Mesodermal cell (in vitro differentiated cells): ENCODE measurements at regions not wholly inside any gene's neighbourhood (a gene's known extent, or its start where the extent isn't known, plus 50 kb on each side); places are given as distances from the start of the nearest gene placed in this dataset.

ENCODE experiments used
- H3K27ac ChIP-seq: 2 replicates; pipeline ENCODE4 v1.7.0; 2013; ENCODE audit warnings: mild to moderate bottlenecking, low read depth, low read length, moderate library complexity; ENCODE audit not compliant: severe bottlenecking
- H3K36me3 ChIP-seq: 2 replicates; pipeline ENCODE4 v1.7.1; 2013; ENCODE audit warnings: mild to moderate bottlenecking, low read length, moderate library complexity; ENCODE audit not compliant: control insufficient read depth, insufficient read depth
- H3K4me1 ChIP-seq: one replicate; pipeline ENCODE4 v1.7.1; 2013; ENCODE audit warnings: mild to moderate bottlenecking, low read length; ENCODE audit not compliant: insufficient read depth, control insufficient read depth, poor library complexity, severe bottlenecking
- H3K4me3 ChIP-seq: 2 replicates; pipeline ENCODE4 v1.7.0; 2013; ENCODE audit warnings: low read length, control low read depth, mild to moderate bottlenecking; ENCODE audit not compliant: insufficient read depth, poor library complexity, severe bottlenecking; ENCODE audit errors: extremely low read depth
- H3K9me3 ChIP-seq: 2 replicates; pipeline ENCODE4 v1.7.1; 2013; ENCODE audit warnings: mild to moderate bottlenecking, low read length, moderate library complexity; ENCODE audit not compliant: control insufficient read depth
- WGBS, 2 experiments: methylation state at CpG; one replicate each; pipeline ENCODE4 v1.1.5; 2013; ENCODE audit warnings: missing lambda C conversion rate in 2 of 2; ENCODE audit not compliant: insufficient coverage in 2 of 2; 5-methylcytosine and 5-hydroxymethylcytosine counted together

DNA sequence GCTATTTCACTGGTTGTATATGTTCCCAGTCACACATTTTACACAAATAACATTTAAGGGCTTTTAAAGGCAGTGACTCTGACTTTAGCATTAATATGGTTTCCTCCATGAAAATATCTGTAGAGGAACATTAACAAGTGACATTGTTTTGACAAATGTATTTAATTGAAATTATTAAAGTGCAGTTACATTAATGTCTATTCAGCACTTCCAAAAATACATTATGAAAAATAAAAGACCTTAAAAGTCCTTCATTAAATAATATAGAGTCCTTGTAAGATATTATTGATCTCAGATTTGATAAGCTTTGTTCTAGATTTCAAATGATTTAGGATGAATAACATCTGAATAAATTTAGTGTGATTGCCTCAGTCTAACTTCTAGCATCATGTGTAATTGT is 951.9 kb upstream of the CHORDC1 start:
- H3K27ac ChIP-seq, result no peak overlapping the region

DNA sequence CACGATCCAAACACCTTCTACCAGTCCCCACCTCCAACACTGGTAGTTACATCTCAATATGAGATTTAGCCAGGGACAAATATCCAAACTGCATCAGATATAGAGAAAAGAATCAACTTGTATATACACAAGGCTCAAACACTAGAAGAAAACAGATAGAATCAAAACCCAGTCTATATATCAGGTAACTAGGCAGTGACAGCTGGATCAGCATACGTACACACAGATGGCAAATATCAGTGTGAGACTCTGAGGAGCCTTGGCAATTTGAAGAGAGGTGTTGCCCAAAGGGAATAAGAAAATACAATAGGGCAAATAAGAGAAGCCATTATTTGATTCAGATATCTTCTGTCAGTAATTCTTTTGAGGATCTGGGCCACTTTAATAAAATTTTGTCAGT is 951.3 kb upstream of the CHORDC1 start:
- Histone ChIP-seq H3K4me3 (no peak overlapping the region), H3K36me3 (no peaks in the 10 kb centered on the region), H3K4me1 (no peaks in the 10 kb centered on the region), H3K9me3 (no peaks in the 10 kb centered on the region), H3K27ac (no peak overlapping the region)
- 80 to 83% methylated on average over 1 of the region's 2 CpGs for WGBS, 2 experiments

More for the DNA sequence above, 951.9 kb upstream of the CHORDC1 start:
- Histone ChIP-seq H3K4me3 (no peak overlapping the region), H3K36me3 (no peaks in the 10 kb centered on the region), H3K4me1 (no peaks in the 10 kb centered on the region), H3K9me3 (no peaks in the 10 kb centered on the region)

DNA sequence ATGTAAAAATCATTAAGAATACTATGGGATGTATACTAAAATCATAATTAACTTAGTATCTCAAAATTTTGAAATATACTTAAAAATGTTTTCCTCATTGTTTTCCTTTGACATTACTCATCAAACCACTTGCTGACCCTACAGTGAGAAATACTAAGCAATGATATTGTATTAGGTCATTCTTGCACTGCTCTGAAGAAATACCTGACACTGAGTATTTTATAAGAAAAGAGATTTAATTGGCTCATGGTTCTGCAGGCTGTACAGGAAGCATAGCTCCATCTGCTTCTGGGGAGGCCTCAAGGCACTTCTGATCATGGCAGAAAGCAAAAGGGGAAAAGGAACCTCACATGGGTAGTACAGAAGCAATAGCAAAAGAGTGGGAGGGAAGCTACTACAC is 950.9 kb upstream of the CHORDC1 start:
- Histone ChIP-seq H3K36me3 (no peaks in the 10 kb centered on the region), H3K27ac (no peak overlapping the region), H3K4me1 (no peaks in the 10 kb centered on the region), H3K9me3 (no peaks in the 10 kb centered on the region), H3K4me3 (no peak overlapping the region)

DNA sequence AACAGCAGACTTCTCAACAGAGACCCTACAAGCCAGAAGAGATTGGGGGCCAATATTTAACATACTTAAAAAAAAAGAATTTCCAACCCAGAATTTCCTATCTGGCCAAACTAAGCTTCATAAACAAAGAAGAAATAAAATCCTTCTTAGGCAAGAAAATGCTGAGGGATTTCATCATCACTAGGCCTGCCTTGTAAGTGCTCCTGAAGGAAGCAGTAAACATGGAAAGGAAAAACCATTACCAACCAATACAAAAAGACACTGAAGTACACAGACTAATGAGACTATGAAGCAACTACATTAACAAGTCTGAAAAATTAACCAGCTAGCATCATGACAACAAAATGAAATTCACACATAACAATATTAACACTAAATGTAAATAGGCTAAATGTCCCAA is 947.9 kb upstream of the CHORDC1 start:
- H3K36me3 ChIP-seq, result no peaks in the 10 kb centered on the region
- H3K4me3 ChIP-seq, result no peak overlapping the region
- H3K4me1 ChIP-seq, result no peaks in the 10 kb centered on the region
- H3K9me3 ChIP-seq, result no peaks in the 10 kb centered on the region
- H3K27ac ChIP-seq, result no peak overlapping the region

DNA sequence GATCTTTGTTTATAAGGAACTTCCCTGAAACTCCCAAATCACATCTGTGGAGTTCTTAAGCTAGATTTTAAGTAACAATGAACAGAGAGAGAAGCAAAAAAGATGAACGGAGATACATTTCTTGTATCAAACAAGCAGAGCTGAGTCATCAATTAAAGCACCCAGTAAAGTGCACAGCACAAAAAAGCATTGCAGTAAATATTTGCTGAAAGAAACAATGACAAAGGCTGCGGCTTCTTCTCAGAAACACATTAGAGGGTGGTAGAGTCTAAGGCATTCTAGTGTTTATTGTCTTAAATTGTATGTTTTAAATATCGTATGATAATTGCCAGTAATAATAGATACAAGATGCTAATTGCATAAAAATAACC is 941.6 kb upstream of the CHORDC1 start:
- no peaks in the 10 kb centered on the region for H3K9me3 ChIP-seq
- H3K27ac ChIP-seq, result peak overlapping the region; percentile 48
- WGBS, 2 experiments, result 83 to 100% methylated on average over 1 of the region's 3 CpGs

DNA sequence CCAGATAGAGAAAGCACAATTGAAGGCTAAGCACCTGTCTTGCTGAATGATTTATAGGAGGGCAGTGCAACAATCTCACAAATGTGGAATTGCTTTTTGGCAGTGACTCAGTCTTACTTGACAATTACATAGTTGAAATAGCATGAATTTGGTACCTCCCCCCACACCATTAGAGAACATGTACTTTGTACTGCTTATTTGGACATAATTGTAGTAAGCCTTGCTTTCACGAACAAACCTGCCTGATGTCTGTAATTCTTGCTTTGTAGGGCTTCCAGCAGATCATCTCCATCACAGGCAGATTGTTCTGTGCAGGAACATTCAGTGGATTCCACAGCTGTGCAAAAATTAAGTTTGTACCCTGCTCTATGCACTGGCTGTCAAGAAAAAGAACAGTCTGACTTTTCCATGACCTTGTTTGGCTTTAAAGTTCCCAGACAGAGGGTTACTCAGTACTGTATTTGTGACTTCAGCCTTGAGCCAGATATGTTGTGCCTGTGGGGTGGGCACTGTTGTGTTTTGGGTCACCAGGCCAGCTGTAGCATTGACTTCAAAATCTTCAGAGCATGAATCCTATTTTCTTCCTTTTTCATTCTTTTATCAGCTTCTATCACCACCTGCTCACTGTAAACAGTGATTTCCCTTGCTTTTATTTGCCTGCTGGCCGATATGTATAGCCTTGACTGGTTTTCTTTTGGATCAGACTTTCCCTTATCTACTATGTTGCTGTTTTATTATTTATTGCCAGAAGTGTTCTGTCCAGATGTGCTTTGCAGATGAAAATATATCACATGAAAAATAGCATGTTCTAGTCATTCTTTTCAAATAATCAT is 941.0 kb upstream of the CHORDC1 start:
- 100% methylated on average over 1 of the region's 2 CpGs for WGBS, 2 experiments
- H3K4me1 ChIP-seq, result no peaks in the 10 kb centered on the region

More for the DNA sequence above, 941.6 kb upstream of the CHORDC1 start:
- Histone ChIP-seq H3K4me3 (no peak overlapping the region), H3K4me1 (no peaks in the 10 kb centered on the region), H3K36me3 (no peaks in the 10 kb centered on the region)

DNA sequence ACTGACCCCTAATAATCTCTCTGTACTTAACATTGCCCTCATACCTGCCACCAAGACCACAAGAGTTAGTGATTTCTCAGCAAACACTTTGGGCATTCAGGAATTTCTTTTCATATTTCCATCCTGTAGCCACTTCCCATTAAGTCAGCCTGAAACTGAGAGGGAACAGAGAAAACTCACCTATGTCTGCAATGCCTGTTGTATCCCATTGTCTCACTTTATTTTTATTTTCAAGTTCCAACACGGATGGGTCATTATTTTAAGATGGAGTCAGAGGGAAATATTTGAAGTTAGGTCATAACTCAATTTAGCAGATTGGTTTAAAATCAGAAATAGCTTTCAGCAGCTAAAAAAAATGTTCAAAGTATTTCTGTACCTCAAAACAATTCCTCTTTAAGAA is 937.8 kb upstream of the CHORDC1 start:
- WGBS, 2 experiments, result no CpG with 5 or more reads among the region's 1 CpG
- H3K4me1 ChIP-seq, result no peaks in the 10 kb centered on the region
- no peak overlapping the region for H3K27ac ChIP-seq
- no peaks in the 10 kb centered on the region for H3K36me3 ChIP-seq
- no peak overlapping the region for H3K4me3 ChIP-seq
- H3K9me3 ChIP-seq, result no peaks in the 10 kb centered on the region

More for the DNA sequence above, 941.0 kb upstream of the CHORDC1 start:
- no peaks in the 10 kb centered on the region for H3K36me3 ChIP-seq
- no peaks in the 10 kb centered on the region for H3K9me3 ChIP-seq
- H3K27ac ChIP-seq, result peak overlapping the region; percentile 48
- no peak overlapping the region for H3K4me3 ChIP-seq

DNA sequence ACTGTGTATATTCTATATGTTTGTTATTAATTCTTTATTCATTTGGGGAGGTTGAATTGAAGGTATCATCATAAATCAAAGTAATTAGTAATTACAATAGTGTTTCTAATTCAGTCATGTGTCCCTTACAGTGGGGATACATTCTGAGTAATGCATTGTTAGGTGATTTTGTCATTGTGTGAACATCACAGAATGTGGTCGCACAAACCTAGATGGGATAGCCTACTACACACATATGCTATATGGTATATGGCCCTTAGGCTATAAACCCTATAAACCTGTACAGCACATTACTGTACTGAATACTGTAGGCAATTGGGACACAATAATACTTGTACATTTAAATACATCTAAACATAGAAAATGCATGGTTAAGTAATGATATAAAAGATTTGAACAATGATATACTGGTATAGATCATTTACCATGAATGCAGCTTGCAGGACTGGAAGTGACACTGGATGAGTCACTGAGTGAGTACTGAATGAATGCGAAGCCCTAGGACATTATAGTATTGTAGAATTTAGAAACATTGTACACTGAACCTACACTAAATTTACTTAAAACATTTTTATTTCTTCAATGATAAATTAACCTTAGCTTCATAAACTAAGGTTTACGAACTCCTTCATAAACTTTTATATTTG is 936.2 kb upstream of the CHORDC1 start:
- Histone ChIP-seq H3K9me3 (no peaks in the 10 kb centered on the region), H3K27ac (no peak overlapping the region), H3K36me3 (no peaks in the 10 kb centered on the region), H3K4me1 (no peaks in the 10 kb centered on the region), H3K4me3 (no peak overlapping the region)
- no CpG with 5 or more reads among the region's 3 CpGs for WGBS, 2 experiments

DNA sequence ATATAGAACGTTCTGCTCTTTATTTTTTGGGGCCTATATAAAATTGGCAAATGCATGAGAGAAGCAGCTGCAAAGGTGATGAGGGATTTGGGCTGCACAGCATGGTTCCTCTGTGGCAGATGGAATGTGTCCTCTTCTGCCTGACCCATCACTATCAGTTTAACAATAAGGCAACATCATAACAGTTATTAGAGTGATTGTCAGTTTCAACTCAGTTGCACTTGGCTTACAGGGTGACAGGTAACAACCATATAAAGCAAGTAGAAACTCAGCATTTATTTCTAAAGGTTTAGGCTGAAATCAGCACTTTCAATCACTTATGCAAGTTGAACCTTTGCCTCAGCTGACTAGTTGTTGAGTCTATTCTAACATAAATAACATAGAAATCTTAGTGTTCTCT is 935.4 kb upstream of the CHORDC1 start:
- H3K4me3 ChIP-seq, result no peak overlapping the region
- no peak overlapping the region for H3K27ac ChIP-seq
- WGBS, 2 experiments, result no CpG with 5 or more reads among the region's 1 CpG
- H3K36me3 ChIP-seq, result no peaks in the 10 kb centered on the region
- H3K4me1 ChIP-seq, result no peaks in the 10 kb centered on the region
- no peaks in the 10 kb centered on the region for H3K9me3 ChIP-seq

DNA sequence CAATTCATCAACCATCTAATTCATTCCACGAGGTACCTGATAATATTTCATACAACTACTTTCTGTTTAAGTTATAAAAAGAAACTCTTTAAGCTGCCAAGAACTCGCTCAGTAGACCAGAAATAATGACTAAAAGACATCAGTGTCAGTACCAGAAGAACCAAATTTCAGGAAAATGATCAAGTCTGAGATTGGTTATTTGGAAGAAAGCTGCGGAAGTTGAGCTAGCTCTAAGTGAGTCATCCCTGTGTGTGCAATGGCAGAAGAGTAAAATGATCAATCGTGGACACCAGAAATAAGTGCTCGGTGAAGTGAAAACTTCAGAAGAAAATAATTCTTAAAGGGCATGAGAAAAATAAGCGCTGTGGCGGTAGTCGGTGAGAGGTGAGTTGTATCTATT is 933.2 kb upstream of the CHORDC1 start:
- Histone ChIP-seq H3K36me3 (no peaks in the 10 kb centered on the region), H3K27ac (no peak overlapping the region), H3K9me3 (peaks cover 13% of the 10 kb centered on the region), H3K4me3 (no peak overlapping the region), H3K4me1 (no peaks in the 10 kb centered on the region)
- 90 to 100% methylated on average over 2 to 4 of the region's 8 CpGs for whole genome bisulfite sequencing, 2 experiments

DNA sequence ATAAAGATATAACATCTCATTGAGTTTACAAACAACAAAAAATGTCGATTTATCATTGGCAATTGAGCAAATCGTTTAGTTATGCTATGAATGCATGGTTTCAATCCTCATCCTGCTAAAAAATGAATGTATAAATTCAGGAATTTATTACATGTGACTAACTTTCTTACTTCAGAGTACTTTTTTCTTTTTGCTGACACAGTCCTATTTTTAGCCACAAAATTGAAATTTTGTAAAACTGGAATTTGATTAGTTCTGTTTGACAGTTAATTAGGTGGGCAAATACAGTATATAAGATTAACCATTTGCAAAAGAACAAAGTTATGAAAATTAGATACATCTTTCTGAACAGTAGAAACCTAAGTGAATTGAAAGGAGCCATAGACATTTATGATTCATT is 925.0 kb upstream of the CHORDC1 start:
- Histone ChIP-seq H3K27ac (no peak overlapping the region), H3K4me3 (no peak overlapping the region)
- WGBS, 2 experiments, result 83% methylated on average over 1 of the region's 2 CpGs; no CpG with 5 or more reads in 1 of the 2 experiments

More for the DNA sequence above, 925.0 kb upstream of the CHORDC1 start:
- Histone ChIP-seq H3K4me1 (no peaks in the 10 kb centered on the region), H3K9me3 (peaks cover 13% of the 10 kb centered on the region), H3K36me3 (no peaks in the 10 kb centered on the region)
